K562 (cell line): ENCODE measurements at regions not wholly inside any gene's neighbourhood (a gene's known extent, or its start where the extent isn't known, plus 50 kb on each side); places are given as distances from the start of the nearest gene placed in this dataset.

Experiments used
- ATAC-seq: fragments of 200-7000 bp; cut with Tn5 transposase; 3 replicates; pipeline ENCODE4 v1.9.1; 2020; ENCODE audit warnings: moderate library complexity
- BruUV-seq: library from RNA; stranded (reverse); fragments of 400-500 nt; replicated peaks from 2 replicates; lab custom pipeline; 2021; lab: Mats Ljungman, UMichigan
- CTCF ChIA-PET: fragments of 300-600 bp; formaldehyde crosslinking; extraction: SDS; loops from one replicate; lab custom pipeline; 2021; ENCODE audit warnings: low intra/inter-chr PET ratio; lab: Yijun Ruan, JAX
- POLR2A ChIA-PET: fragments of 300-600, 350-650 bp; sonication (Branson Sonifier 250); formaldehyde crosslinking; extraction: SDS; loops from one replicate; lab custom pipeline; 2021; ENCODE audit warnings: antibody characterized with exemption, inconsistent platforms; lab: Yijun Ruan, JAX
- DNase-seq, 4 experiments: peaks; one replicate each; pipeline versions ENCODE4 v3.0.0 to v3.0.0-alpha.2; 2011 to 2018; ENCODE audit warnings: low spot score in 3 of 4, mixed read lengths in 3 of 4; ENCODE audit errors: extremely low read depth in 1 of 4
- FAIRE-seq: peaks from 2 replicates; lab custom pipeline; 2011; peaks lifted over from hg19 to GRCh38; lab: Jason Lieb, UNC
- H2AFZ ChIP-seq: 2 replicates; pipeline ENCODE4 v1.6.0; 2011; ENCODE audit warnings: low read depth, low read length, control low read depth, inconsistent platforms
- H3K27ac ChIP-seq: fragments of 200-600 bp; 3 replicates; pipeline ENCODE4 v1.8.0; 2011; ENCODE audit warnings: low read depth, mild to moderate bottlenecking, control low read depth, inconsistent platforms, low read length, moderate library complexity, mixed read lengths; ENCODE audit errors: extremely low read depth
- H3K27me3 ChIP-seq, 2 experiments: fragments of 300-600 bp in 1 of 2; 2 replicates in 1 of 2; 3 replicates in 1 of 2; pipeline versions ENCODE4 v1.6.0 to v1.8.0; 2011; ENCODE audit warnings: inconsistent platforms in 2 of 2, low read length in 2 of 2, mild to moderate bottlenecking in 1 of 2, mixed read lengths in 1 of 2, moderate library complexity in 1 of 2; ENCODE audit not compliant: control insufficient read depth in 2 of 2, insufficient read depth in 2 of 2
- H3K36me3 ChIP-seq: fragments of 300-600 bp; 3 replicates; pipeline ENCODE4 v1.8.0; 2011; ENCODE audit warnings: mild to moderate bottlenecking, low read length, inconsistent platforms; ENCODE audit not compliant: control insufficient read depth, insufficient read depth
- H3K4me1 ChIP-seq, 2 experiments: fragments of 200-600 bp in 1 of 2; replicated peaks in 1 of 2; 2 replicates in 1 of 2; 3 replicates in 1 of 2; pipeline versions ENCODE4 v1.5.1 to v1.8.0; 2011; ENCODE audit warnings: inconsistent platforms in 2 of 2, low read length in 2 of 2, mild to moderate bottlenecking in 1 of 2, mixed read lengths in 1 of 2, moderate library complexity in 1 of 2; ENCODE audit not compliant: control insufficient read depth in 2 of 2, insufficient read depth in 2 of 2
- H3K4me2 ChIP-seq: 2 replicates; pipeline ENCODE4 v1.6.1; 2011; ENCODE audit warnings: low read length, control low read depth, inconsistent platforms, mixed read lengths; ENCODE audit not compliant: insufficient read depth
- H3K4me3 ChIP-seq: fragments of 200-600 bp; sonication (generic), shearing (Covaris generic); 2 replicates; pipeline ENCODE4 v1.5.1; 2016; ENCODE audit warnings: control low read depth, inconsistent platforms
- H3K79me2 ChIP-seq: fragments of 200-600 bp; 3 replicates; pipeline ENCODE4 v1.8.0; 2011; ENCODE audit warnings: low read length, inconsistent platforms; ENCODE audit not compliant: control insufficient read depth, insufficient read depth
- H3K9ac ChIP-seq, 2 experiments: 2 replicates each; pipeline versions ENCODE4 v1.6.0 to v1.6.1; 2011; ENCODE audit warnings: low read depth in 2 of 2, low read length in 2 of 2, control low read depth in 1 of 2, inconsistent platforms in 1 of 2, mild to moderate bottlenecking in 1 of 2, mixed read lengths in 1 of 2; ENCODE audit not compliant: insufficient read depth in 1 of 2
- H3K9me1 ChIP-seq: one replicate; pipeline ENCODE4 v1.6.0; 2011; ENCODE audit warnings: inconsistent platforms, mild to moderate bottlenecking, low read length, moderate library complexity; ENCODE audit not compliant: control insufficient read depth, insufficient read depth
- H3K9me3 ChIP-seq: replicated peaks from 2 replicates; pipeline ENCODE4 v1.5.1; 2011; ENCODE audit warnings: low read depth, low read length, inconsistent platforms; ENCODE audit not compliant: control insufficient read depth, insufficient read depth
- H4K20me1 ChIP-seq: replicated peaks from 2 replicates; pipeline ENCODE4 v1.6.1; 2011; ENCODE audit warnings: low read length, inconsistent platforms, mixed read lengths; ENCODE audit not compliant: control insufficient read depth, insufficient read depth
- ARID3A ChIP-seq: IDR thresholded peaks from 2 replicates; pipeline ENCODE4 v1.6.1; 2012; ENCODE audit warnings: low read depth, low read length, improper control_type of control experiment, borderline replicate concordance
- E2F6 ChIP-seq, 2 experiments: IDR thresholded peaks; 2 replicates each; pipeline ENCODE4 v1.6.1; 2011; ENCODE audit warnings: borderline replicate concordance in 1 of 2, control low read depth in 1 of 2, low read depth in 1 of 2, low read length in 1 of 2, mild to moderate bottlenecking in 1 of 2, mixed read lengths in 1 of 2, moderate library complexity in 1 of 2; ENCODE audit not compliant: insufficient read depth in 1 of 2, insufficient read length in 1 of 2, poor library complexity in 1 of 2, severe bottlenecking in 1 of 2; ENCODE audit errors: extremely low read depth in 1 of 2
- HDAC1 ChIP-seq, 2 experiments: fragments of 450-650 bp; IDR thresholded peaks; 2 replicates each; pipeline ENCODE4 v1.6.1; 2016 to 2017; ENCODE audit warnings: inconsistent platforms in 1 of 2, mild to moderate bottlenecking in 1 of 2, moderate library complexity in 1 of 2
- NCOA1 ChIP-seq: fragments of 450-650 bp; IDR thresholded peaks from 2 replicates; pipeline ENCODE4 v1.6.1; 2016; ENCODE audit warnings: low read depth
- RBM25 ChIP-seq: fragments of 200-400 bp; formaldehyde crosslinking; IDR thresholded peaks from 2 replicates; pipeline ENCODE4 v1.6.1; 2018; ENCODE audit warnings: low read length, low read depth, moderate library complexity; ENCODE audit not compliant: severe bottlenecking
- SNIP1 ChIP-seq: fragments of 450-650 bp; IDR thresholded peaks from 2 replicates; pipeline ENCODE4 v1.7.1; 2017; ENCODE audit warnings: low read depth, mild to moderate bottlenecking
- THRA ChIP-seq: fragments of 450-650 bp; IDR thresholded peaks from 2 replicates; pipeline ENCODE4 v1.6.1; 2017; ENCODE audit warnings: mild to moderate bottlenecking, moderate library complexity
- ZBED1 ChIP-seq: IDR thresholded peaks from 2 replicates; pipeline ENCODE4 v1.6.1; 2014
- ZNF146 ChIP-seq: IDR thresholded peaks from one replicate; pipeline ENCODE4 v1.6.1; 2018; ENCODE audit warnings: missing compliant biosample characterization; ENCODE audit not compliant: unreplicated experiment
- ZNF224 ChIP-seq: sonication (generic); formaldehyde crosslinking; IDR thresholded peaks from 2 replicates; pipeline ENCODE4 v1.8.0; 2022; ENCODE audit warnings: mild to moderate bottlenecking, missing genetic modification reagents
- ZNF696 ChIP-seq: fragments of 250-450 bp; sonication (Bioruptor Pico); conservative IDR thresholded peaks from 2 replicates; pipeline ENCODE4 v1.4.0; 2020; ENCODE audit warnings: mild to moderate bottlenecking, moderate library complexity
- ZZZ3 ChIP-seq: fragments of 450-650 bp; IDR thresholded peaks from 2 replicates; pipeline ENCODE4 v1.6.1; 2016; ENCODE audit warnings: antibody characterized with exemption, mild to moderate bottlenecking, moderate library complexity
- WGBS: fragments of 100-300 bp; shearing (Covaris generic); methylation state at CpG from one replicate; pipeline ENCODE4 v1.1.6; 2016; ENCODE audit warnings: low coverage, mixed read lengths; ENCODE audit not compliant: insufficient coverage; ENCODE audit errors: missing lambda C conversion rate; 5-methylcytosine and 5-hydroxymethylcytosine counted together
- in situ Hi-C: fragments of 300-500 bp; cut with MboI; formaldehyde crosslinking; loops from 4 replicates; pipeline ENCODE4 v1.15.0; 2018; ENCODE audit warnings: inconsistent platforms, mixed read lengths
- intact Hi-C: fragments of 100-400 bp; cut with micrococcal nuclease; formaldehyde crosslinking; loops from 2 replicates; pipeline ENCODE4 v1.14.2; 2022

GRCh38 chr20:57936636-57937385 is 227.0 kb upstream of the PMEPA1 start:
- intact Hi-C loops, result no loop called here
- FAIRE-seq (no peak), ATAC-seq (no peak), DNase-seq (no peak)
- Histone ChIP-seq H4K20me1 (no peaks in the 10 kb centered on the region; the same call in 1 of the 2 replicates), H3K4me3 (no peak overlapping the region), H3K79me2 (no peaks in the 10 kb centered on the region), H3K4me1 (no peaks in the 10 kb centered on the region), H3K36me3 (no peaks in the 10 kb centered on the region), H3K27me3 (peaks cover 0 to 13% of the 10 kb centered on the region in 2 experiments; a peak in 3 of 5 replicates), H3K9ac (no peak overlapping the region), H2AFZ (no peak overlapping the region), H3K9me3 (no peaks in the 10 kb centered on the region), H3K4me2 (no peak overlapping the region), H3K27ac (no peak overlapping the region), H3K9me1 (no peaks in the 10 kb centered on the region)
- in situ Hi-C loops, result no loop called here
- BruUV-seq, result no TSS peak
- no peak for TF ChIP-seq ARID3A
- no peak for TF ChIP-seq ZBED1
- no peak for TF ChIP-seq ZNF224 (CRISPR knock-in tag)
- no peak for TF ChIP-seq HDAC1 (IDR thresholded peaks at IDR 0.05)
- no peak for TF ChIP-seq NCOA1
- TF ChIP-seq RBM25, result peak; percentile 45
- TF ChIP-seq E2F6 (IDR thresholded peaks at IDR 0.05; ENCODE audit: borderline replicate concordance in 1 of 2, extremely low read depth in 1 of 2, insufficient read depth in 1 of 2, insufficient read length in 1 of 2, low read depth in 1 of 2, low read length in 1 of 2, poor library complexity in 1 of 2, severe bottlenecking in 1 of 2), result no peak
- TF ChIP-seq SNIP1, result no peak
- no peak for TF ChIP-seq THRA
- peak; percentile 23 for TF ChIP-seq ZNF146 (CRISPR knock-in tag)
- no peak for TF ChIP-seq ZZZ3
- TF ChIP-seq ZNF696, result no peak
- POLR2A ChIA-PET, result no interaction called here
- CTCF ChIA-PET, result no interaction called here
- 0% methylated on average over 6 of the region's 6 CpGs for WGBS
